H9 (cell line): ENCODE measurements at regions not wholly inside any gene's neighbourhood (a gene's known extent, or its start where the extent isn't known, plus 50 kb on each side); places are given as distances from the start of the nearest gene placed in this dataset.
A peak's percentile ranks its signal among the peaks of the same experiment; 100 is the strongest.

Experiments used
- DNase-seq: peaks from one replicate; pipeline ENCODE4 v3.0.0-alpha.2; 2017
- H2AFZ ChIP-seq: one replicate; pipeline ENCODE4 v1.6.1; 2013; ENCODE audit warnings: mild to moderate bottlenecking, low read length, control low read depth, moderate library complexity
- H2AK5ac ChIP-seq: 2 replicates; pipeline ENCODE4 v1.6.1; 2013; ENCODE audit warnings: low read length, control low read depth, mixed read lengths; ENCODE audit not compliant: insufficient read length
- H2BK120ac ChIP-seq: one replicate; pipeline ENCODE4 v1.6.1; 2013; ENCODE audit warnings: low read depth, mild to moderate bottlenecking, low read length, control low read depth, inconsistent platforms; ENCODE audit not compliant: poor library complexity, severe bottlenecking
- H2BK12ac ChIP-seq: 2 replicates; pipeline ENCODE4 v1.6.1; 2013; ENCODE audit warnings: low read length, control low read depth, mixed read lengths, low read depth; ENCODE audit not compliant: insufficient read length
- H2BK15ac ChIP-seq: 2 replicates; pipeline ENCODE4 v1.6.1; 2013; ENCODE audit warnings: low read depth, low read length, control low read depth
- H2BK20ac ChIP-seq: one replicate; pipeline ENCODE4 v1.6.1; 2013; ENCODE audit warnings: low read depth, mild to moderate bottlenecking, low read length, control low read depth, inconsistent platforms; ENCODE audit not compliant: poor library complexity, severe bottlenecking
- H2BK5ac ChIP-seq: 2 replicates; pipeline ENCODE4 v1.6.1; 2013; ENCODE audit warnings: low read length, control low read depth, mixed read lengths; ENCODE audit not compliant: insufficient read length
- H3K14ac ChIP-seq: 2 replicates; pipeline ENCODE4 v1.6.1; 2013; ENCODE audit warnings: low read length, control low read depth; ENCODE audit not compliant: insufficient read depth
- H3K18ac ChIP-seq: 2 replicates; pipeline ENCODE4 v1.6.1; 2013; ENCODE audit warnings: low read depth, mild to moderate bottlenecking, mixed read lengths, low read length, control low read depth; ENCODE audit not compliant: insufficient read length
- H3K23ac ChIP-seq: 2 replicates; pipeline ENCODE4 v1.6.1; 2013; ENCODE audit warnings: low read length, control low read depth, mixed read lengths, low read depth; ENCODE audit not compliant: insufficient read length
- H3K23me2 ChIP-seq: 2 replicates; pipeline ENCODE4 v1.6.1; 2013; ENCODE audit warnings: low read depth, mild to moderate bottlenecking, mixed read lengths, low read length, control low read depth; ENCODE audit not compliant: insufficient read length, poor library complexity, severe bottlenecking
- H3K27ac ChIP-seq: 2 replicates; pipeline ENCODE4 v1.5.1; 2013; ENCODE audit warnings: low read length, control low read depth, mixed read lengths, low read depth; ENCODE audit not compliant: insufficient read length
- H3K27me3 ChIP-seq: 2 replicates; pipeline ENCODE4 v1.6.1; 2013; ENCODE audit warnings: low read length, control low read depth, inconsistent platforms; ENCODE audit not compliant: insufficient read depth
- H3K4ac ChIP-seq: 2 replicates; pipeline ENCODE4 v1.6.1; 2013; ENCODE audit warnings: low read depth, mild to moderate bottlenecking, control low read depth, inconsistent platforms, low read length, moderate library complexity
- H3K4me1 ChIP-seq: 2 replicates; pipeline ENCODE4 v1.6.1; 2013; ENCODE audit warnings: low read length, control low read depth, inconsistent platforms; ENCODE audit not compliant: insufficient read depth
- H3K4me2 ChIP-seq: 2 replicates; pipeline ENCODE4 v1.6.1; 2013; ENCODE audit warnings: low read length, control low read depth, mixed read lengths; ENCODE audit not compliant: insufficient read length, insufficient read depth
- H3K56ac ChIP-seq: 2 replicates; pipeline ENCODE4 v1.6.1; 2013; ENCODE audit warnings: low read depth, mild to moderate bottlenecking, mixed read lengths, low read length, control low read depth; ENCODE audit not compliant: insufficient read length
- H3K79me1 ChIP-seq: 2 replicates; pipeline ENCODE4 v1.6.1; 2013; ENCODE audit warnings: low read depth, mild to moderate bottlenecking, moderate library complexity, low read length, control low read depth, inconsistent platforms; ENCODE audit not compliant: insufficient read depth, poor library complexity, severe bottlenecking
- H3K79me2 ChIP-seq: 2 replicates; pipeline ENCODE4 v1.6.1; 2013; ENCODE audit warnings: low read length, control low read depth, inconsistent platforms; ENCODE audit not compliant: insufficient read depth
- H3K9ac ChIP-seq: 2 replicates; pipeline ENCODE4 v1.6.1; 2013; ENCODE audit warnings: low read length, control low read depth, mixed read lengths; ENCODE audit not compliant: insufficient read length; ENCODE audit errors: extremely low read depth
- H3K9me3 ChIP-seq: one replicate; pipeline ENCODE4 v1.6.1; 2013; ENCODE audit warnings: low read depth, low read length, inconsistent platforms; ENCODE audit not compliant: control insufficient read depth
- H3T11ph ChIP-seq: one replicate; pipeline ENCODE4 v1.6.1; 2013; ENCODE audit warnings: mild to moderate bottlenecking, low read length, control low read depth, inconsistent platforms
- H4K20me1 ChIP-seq: one replicate; pipeline ENCODE4 v1.6.1; 2013; ENCODE audit not compliant: control insufficient read depth, insufficient read length, insufficient read depth
- H4K5ac ChIP-seq: 2 replicates; pipeline ENCODE4 v1.6.1; 2013; ENCODE audit warnings: low read depth, mild to moderate bottlenecking, mixed read lengths, low read length, control low read depth; ENCODE audit not compliant: insufficient read length
- H4K8ac ChIP-seq: replicated peaks from 2 replicates; pipeline ENCODE4 v1.6.1; 2013; ENCODE audit warnings: low read length, control low read depth, mixed read lengths, low read depth; ENCODE audit not compliant: insufficient read length
- H4K91ac ChIP-seq: 2 replicates; pipeline ENCODE4 v1.6.1; 2013; ENCODE audit warnings: low read depth, mild to moderate bottlenecking, moderate library complexity, mixed read lengths, low read length, control low read depth; ENCODE audit not compliant: insufficient read length
- H3K27ac Mint-ChIP-seq, 3 experiments: 2 replicates in 2 of 3; 3 replicates in 1 of 3; pipeline ENCODE4 v1.8.0; 2020 to 2021; ENCODE audit warnings: mixed read lengths in 3 of 3, mild to moderate bottlenecking in 1 of 3, moderate library complexity in 1 of 3
- H3K27me3 Mint-ChIP-seq: 2 replicates; pipeline ENCODE4 v1.8.0; 2021; ENCODE audit warnings: low read depth, mild to moderate bottlenecking, moderate library complexity, mixed read lengths
- H3K36me3 Mint-ChIP-seq, 3 experiments: 2 replicates in 2 of 3; 3 replicates in 1 of 3; pipeline ENCODE4 v1.8.0; 2020 to 2021; ENCODE audit warnings: low read depth in 3 of 3, mixed read lengths in 3 of 3; ENCODE audit not compliant: insufficient read depth in 1 of 3
- H3K4me1 Mint-ChIP-seq, 2 experiments: 2 replicates each; pipeline ENCODE4 v1.8.0; 2020; ENCODE audit warnings: mixed read lengths in 2 of 2
- H3K4me3 Mint-ChIP-seq, 2 experiments: 2 replicates in 1 of 2; 3 replicates in 1 of 2; pipeline ENCODE4 v1.8.0; 2020 to 2021; ENCODE audit warnings: mild to moderate bottlenecking in 2 of 2, mixed read lengths in 2 of 2, moderate library complexity in 1 of 2
- H3K9me3 Mint-ChIP-seq, 2 experiments: 2 replicates in 1 of 2; 3 replicates in 1 of 2; pipeline ENCODE4 v1.8.0; 2020; ENCODE audit warnings: mild to moderate bottlenecking in 2 of 2, mixed read lengths in 2 of 2, moderate library complexity in 1 of 2
- CTCF ChIP-seq: fragments of 200-600 bp; sonication (generic); conservative IDR thresholded peaks from 3 replicates; pipeline ENCODE4 v1.8.0; 2021; ENCODE audit warnings: antibody characterized with exemption, mild to moderate bottlenecking
- WGBS: extraction: QIAGEN DNeasy Blood & Tissue Kit; methylation state at CpG from one replicate; pipeline ENCODE4 v1.1.7; 2013; ENCODE audit warnings: missing lambda C conversion rate, low lambda C conversion rate, mixed read lengths; ENCODE audit not compliant: insufficient read length; ENCODE audit errors: extremely low coverage; 5-methylcytosine and 5-hydroxymethylcytosine counted together

DNA sequence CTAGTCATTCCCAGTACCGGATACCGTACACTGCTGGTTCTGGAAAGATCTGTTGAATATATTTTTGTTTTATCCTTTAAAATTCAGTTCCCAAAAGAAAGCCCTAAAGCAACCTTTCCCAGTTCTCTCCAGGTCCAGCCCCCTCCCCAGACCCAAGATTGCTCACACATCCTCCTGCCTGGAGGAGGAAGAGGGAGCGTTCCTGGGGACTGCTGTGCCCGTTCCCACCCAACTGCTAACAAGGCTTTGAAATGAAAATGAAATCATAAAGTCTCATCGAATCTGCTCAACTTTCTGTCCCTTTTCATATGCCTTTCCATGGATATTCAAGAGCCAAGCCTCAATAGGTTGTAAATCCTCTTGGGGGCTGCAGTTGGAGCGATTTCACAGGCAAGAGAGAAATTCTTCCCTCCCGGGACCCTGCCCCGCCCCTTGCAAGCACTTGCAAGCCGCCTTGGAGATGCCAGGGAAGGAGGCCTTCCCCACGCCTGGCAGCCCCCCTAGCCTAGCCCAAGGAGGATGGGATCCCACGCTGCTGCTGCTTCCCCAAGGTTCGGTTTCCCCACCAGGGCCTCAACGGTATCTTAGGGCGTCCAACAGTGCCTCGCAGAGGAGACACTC lies 113.2 kb upstream of the CACHD1 start:
- Mint-ChIP-seq H3K9me3 (no peaks in the 10 kb centered on the region; a peak in 2 of 5 replicates), H3K4me1 (peaks cover 44 to 48% of the 10 kb centered on the region in 2 experiments), H3K27ac (peak overlapping the region in 1 of 3 experiments; percentile 56; a peak in 2 of 7 replicates), H3K36me3 (peaks cover 0 to 5% (median 3%) of the 10 kb centered on the region in 3 experiments; a peak in 3 of 7 replicates), H3K4me3 (peak overlapping the region; percentile 48 to 54; a peak in 3 of 5 replicates), H3K27me3 (peaks cover 30% of the 10 kb centered on the region)
- H3K9me3 ChIP-seq = no peaks in the 10 kb centered on the region
- no peak overlapping the region for H3T11ph ChIP-seq
- DNase-seq = peak; percentile 79
- peaks cover 5% of the 10 kb centered on the region; the same call in 1 of the 2 replicates for H3K4me1 ChIP-seq
- H2BK5ac ChIP-seq = no peak overlapping the region
- no peaks in the 10 kb centered on the region for H3K79me1 ChIP-seq
- no peak overlapping the region for H2BK15ac ChIP-seq
- no peak overlapping the region for H4K8ac ChIP-seq
- no peak overlapping the region for H2BK12ac ChIP-seq
- H3K27me3 ChIP-seq = no peaks in the 10 kb centered on the region
- H3K56ac ChIP-seq = no peak overlapping the region
- no peak overlapping the region for H3K23ac ChIP-seq
- H3K18ac ChIP-seq = no peak overlapping the region
- no peak overlapping the region for H2BK20ac ChIP-seq
- H3K23me2 ChIP-seq = no peaks in the 10 kb centered on the region
- H3K27ac ChIP-seq = no peak overlapping the region
- no peaks in the 10 kb centered on the region; the same call in 1 of the 2 replicates for H3K79me2 ChIP-seq
- no peak overlapping the region for H4K91ac ChIP-seq
- no peak overlapping the region for H3K9ac ChIP-seq
- H2BK120ac ChIP-seq = no peak overlapping the region
- no CpG with 5 or more reads among the region's 15 CpGs for WGBS
- peak overlapping the region; percentile 26 for H3K4me2 ChIP-seq
- no peak overlapping the region for H3K4ac ChIP-seq
- H2AFZ ChIP-seq = no peak overlapping the region
- no peak overlapping the region for H3K14ac ChIP-seq
- H4K20me1 ChIP-seq = no peaks in the 10 kb centered on the region
- H4K5ac ChIP-seq = no peak overlapping the region
- no peak overlapping the region for H2AK5ac ChIP-seq
- no peak for TF ChIP-seq CTCF
